GM20431 (cell line): ENCODE measurements at regions not wholly inside any gene's neighbourhood (a gene's known extent, or its start where the extent isn't known, plus 50 kb on each side); places are given as distances from the start of the nearest gene placed in this dataset.

Source experiments
- in situ Hi-C: fragments of 300-500 bp; cut with MseI, MboI; formaldehyde crosslinking; loops from one replicate; pipeline ENCODE4 v1.15.0; 2020; ENCODE audit warnings: low sequenced_read_pairs; ENCODE audit not compliant: unreplicated experiment

DNA sequence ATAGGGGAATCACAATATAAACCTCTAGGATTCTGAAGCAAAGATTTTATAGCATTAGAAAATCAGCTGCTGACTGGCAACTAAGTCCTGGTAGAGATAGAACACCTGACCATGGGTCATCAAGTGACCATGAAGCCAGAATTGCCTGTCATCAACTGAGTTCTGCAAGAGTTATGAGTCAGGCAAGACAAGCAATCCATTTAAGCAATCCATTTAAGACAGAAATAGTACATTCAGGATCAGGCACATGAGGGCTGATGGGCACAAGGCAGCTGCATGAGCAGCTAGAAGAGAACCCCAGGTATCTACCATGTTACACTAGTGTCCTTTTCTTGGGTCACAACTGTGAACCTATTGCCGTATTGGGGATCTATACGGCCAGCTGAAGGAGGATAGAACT lies 98.9 kb downstream of the SPRY1 start:
- in situ Hi-C loops = no loop called here

DNA sequence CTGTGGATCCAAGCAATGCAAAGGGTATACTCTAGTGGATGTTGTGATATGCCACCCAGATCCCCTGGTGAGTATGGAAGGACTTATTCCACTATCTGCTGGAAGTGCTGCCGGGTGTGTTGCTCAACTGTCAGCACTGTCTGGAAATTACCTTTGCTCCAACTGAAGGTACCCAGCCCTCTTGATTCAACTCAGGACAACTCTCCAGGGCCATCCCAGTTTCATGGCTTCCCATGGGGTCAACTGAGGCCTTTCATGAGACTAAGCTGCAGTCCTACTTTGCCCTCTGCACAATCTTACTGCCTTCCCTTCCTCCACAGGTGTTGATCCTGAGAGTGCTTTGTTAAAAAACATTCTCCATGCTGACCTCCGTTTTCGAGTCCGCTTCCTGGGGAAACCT lies 99.8 kb downstream of the SPRY1 start:
- in situ Hi-C loops = no loop called here

DNA sequence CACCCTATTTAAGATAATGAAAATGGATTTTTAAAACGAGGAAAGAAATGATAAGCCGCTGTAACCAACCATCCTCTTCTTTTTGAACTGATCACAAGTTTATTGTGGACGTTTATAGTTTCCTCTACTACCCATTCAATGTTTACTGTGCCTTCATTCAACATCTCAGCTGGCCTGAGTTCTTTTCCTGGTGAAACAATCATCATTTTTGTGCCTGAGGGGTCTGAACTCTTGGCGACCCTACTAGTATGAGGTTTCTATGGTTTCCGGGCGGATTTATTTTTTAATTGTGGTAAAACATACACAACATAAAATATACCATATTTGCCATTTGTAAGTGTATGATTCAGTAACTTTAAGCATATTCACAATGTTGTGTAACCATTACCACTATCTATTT lies 100.7 kb downstream of the SPRY1 start:
- in situ Hi-C loops = no loop called here

DNA sequence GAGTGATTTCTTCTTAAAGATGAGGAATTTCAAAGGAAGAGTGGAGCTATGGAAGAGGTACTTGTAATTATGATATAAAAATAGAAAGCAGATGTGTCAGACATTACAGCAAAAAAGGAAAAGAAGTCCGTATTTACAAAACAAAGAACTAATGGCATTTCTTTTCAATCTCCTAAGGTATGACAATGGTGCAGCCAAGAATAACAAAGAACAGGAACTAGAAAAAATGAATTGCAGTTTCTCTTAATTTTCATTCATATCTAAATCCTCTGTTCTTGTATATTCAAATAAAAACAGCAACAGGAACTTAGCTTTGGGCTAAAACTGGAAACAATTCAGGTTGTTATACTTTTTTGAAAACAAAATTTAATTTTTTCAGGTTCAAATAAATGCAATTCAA lies 105.1 kb downstream of the SPRY1 start:
- in situ Hi-C loops = no loop called here

GRCh38 chr4:123503698-123504363 lies 107.2 kb downstream of the SPRY1 start:
- in situ Hi-C loops = no loop called here

GRCh38 chr4:123505095-123506010 lies 108.8 kb downstream of the SPRY1 start:
- in situ Hi-C loops = no loop called here

- in situ Hi-C loops = no loop called here
These were observed 109.6 kb downstream of the SPRY1 start for GRCh38 chr4:123506011-123506695.

DNA sequence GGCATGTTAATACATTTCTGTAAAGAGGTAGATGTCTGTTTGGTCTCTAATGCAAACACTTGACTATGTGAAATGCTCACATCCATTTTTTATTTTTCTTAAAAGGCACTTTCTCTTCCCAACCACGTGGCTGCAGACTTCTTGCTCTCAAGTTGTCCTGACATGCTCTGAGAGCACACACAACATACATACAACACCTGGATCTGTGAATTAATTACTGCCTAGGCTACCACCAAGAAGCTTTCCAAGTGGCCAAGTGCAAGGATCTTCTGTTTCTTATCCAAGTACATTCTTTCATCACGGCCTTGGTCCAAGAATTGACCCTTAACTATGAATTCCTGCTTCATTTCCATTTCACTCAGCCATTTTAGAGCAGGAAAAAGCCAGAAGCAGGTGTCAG lies 110.8 kb downstream of the SPRY1 start:
- in situ Hi-C loops = no loop called here

- in situ Hi-C loops = no loop called here
These were observed 113.6 kb downstream of the SPRY1 start for GRCh38 chr4:123510221-123510620.

GRCh38 chr4:123510659-123511058 lies 114.1 kb downstream of the SPRY1 start:
- in situ Hi-C loops = no loop called here

GRCh38 chr4:123516576-123516975 lies 120.0 kb downstream of the SPRY1 start:
- in situ Hi-C loops = no loop called here

DNA sequence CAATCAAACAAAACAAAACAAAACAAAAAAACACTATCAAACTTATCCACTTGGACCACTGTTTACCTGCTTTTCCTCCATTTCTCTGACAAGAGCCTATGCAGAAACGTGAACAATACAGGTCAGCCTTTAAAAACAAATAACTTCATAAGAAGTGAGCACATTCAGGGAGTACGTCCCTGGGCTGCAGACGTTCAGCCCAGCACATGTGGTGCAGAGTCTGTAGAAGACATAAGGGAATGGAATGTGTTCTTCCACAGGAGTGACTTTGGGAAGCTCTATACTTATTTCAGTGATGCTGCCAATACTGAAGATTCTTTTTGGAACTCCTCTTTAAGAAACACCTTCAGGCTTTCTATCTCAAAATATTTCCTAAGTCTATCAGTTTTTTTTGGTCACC lies 120.6 kb downstream of the SPRY1 start:
- in situ Hi-C loops = no loop called here

GRCh38 chr4:123517971-123518370 lies 121.4 kb downstream of the SPRY1 start:
- in situ Hi-C loops = no loop called here

DNA sequence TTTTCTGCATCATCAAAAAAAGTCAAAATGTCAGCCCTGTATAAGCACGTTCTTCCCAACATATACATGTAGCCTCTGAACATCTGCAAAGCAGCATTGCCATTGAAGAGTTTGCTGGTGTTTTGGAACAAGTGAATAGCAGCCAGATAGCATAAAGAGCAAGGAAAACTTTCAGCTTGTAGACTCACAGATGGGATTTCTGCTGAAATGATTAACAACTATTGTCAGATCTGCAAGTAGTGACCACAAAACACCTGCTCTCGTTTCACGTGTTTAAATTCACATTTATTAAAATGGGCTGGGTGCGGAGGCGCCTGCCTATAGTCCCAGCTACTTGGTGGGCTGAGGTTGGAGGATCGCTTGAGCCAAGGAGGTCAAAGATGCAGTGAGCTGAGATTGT lies 123.7 kb downstream of the SPRY1 start:
- in situ Hi-C loops = no loop called here

GRCh38 chr4:123522081-123522480 lies 125.5 kb downstream of the SPRY1 start:
- in situ Hi-C loops = no loop called here

- in situ Hi-C loops = no loop called here
These were observed 126.1 kb downstream of the SPRY1 start for GRCh38 chr4:123522646-123523045.

DNA sequence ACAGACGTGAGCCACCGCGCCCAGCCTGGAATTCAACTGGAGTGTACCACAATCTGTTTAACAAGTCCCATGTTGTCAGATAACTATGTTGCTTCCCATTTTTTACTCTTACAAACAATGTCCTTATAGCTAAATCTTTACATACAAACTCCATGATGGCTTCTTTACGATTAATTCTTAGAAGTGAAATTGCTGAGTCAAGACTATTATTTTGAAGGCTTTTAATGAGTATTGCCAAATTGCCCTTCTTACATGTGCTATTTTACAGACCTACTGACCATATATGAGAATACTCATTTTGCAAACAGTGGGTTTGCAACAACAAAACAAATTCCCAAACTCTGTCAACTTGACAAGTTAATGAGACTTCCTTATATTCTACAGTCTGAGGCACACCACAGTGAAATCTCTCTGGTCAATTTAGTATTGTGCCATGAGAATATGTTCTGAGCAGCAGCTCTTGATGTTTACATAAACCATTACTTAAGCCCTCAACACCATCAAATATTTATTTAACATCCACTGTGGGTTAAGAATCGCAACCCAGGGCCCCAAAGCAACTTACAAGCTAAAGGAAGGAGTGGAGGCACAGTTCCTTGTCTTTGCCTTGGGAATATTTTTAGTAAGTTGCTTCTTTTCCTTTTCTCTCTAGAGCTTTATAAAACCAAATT lies 128.5 kb downstream of the SPRY1 start:
- in situ Hi-C loops = no loop called here

- in situ Hi-C loops = no loop called here
These were observed 129.9 kb downstream of the SPRY1 start for GRCh38 chr4:123526511-123526910.

DNA sequence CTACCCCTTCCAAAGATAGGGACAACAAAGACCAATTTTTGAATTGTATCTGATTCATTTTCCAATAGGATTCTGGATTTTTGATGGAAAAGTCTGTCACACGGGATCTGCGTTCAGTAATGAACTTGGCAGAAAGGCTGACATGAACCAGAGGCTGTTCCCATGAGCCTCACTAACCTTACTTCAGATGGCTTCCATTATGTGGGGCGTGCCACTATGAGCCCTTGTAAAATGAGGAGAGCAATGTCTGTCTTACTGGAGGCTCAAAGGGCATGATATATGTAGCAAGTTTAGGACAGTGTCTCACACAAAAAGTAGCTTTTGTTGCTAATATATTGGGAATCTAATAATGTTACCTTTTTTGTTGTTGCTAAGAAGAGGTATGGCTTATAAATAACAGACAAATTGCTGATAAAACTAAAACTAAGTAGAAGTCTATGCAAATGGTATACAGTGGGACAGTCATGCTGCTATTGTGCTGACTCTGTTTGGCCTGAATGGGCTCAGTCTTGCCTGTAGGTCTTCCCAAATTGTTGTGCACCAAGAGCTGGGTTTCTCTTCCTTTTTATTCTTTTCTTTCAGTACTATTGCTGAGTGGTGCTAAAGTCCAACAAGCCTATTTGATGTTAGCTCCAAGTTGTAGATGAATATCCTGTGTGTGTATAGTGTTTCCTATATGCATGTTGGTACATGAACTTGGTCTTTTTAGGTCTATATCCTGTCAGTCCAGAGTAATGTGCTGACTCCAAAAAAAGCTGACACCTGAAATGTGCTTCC lies 132.1 kb downstream of the SPRY1 start:
- in situ Hi-C loops = no loop called here

- in situ Hi-C loops = no loop called here
These were observed 132.6 kb downstream of the SPRY1 start for GRCh38 chr4:123529278-123529568.
